Thyroid gland (tissue), 4 donors: ENCODE measurements at regions not wholly inside any gene's neighbourhood (a gene's known extent, or its start where the extent isn't known, plus 50 kb on each side); places are given as distances from the start of the nearest gene placed in this dataset.
"Not testable (repeated sequence)": the region's sequence is repeated elsewhere in the genome, so short reads cannot be mapped to it uniquely, and the experiment has no call there.

ENCODE experiments used
- POLR2A ChIP-seq, 2 donors: fragments of 450-650 bp; IDR thresholded peaks; one replicate each; pipeline ENCODE4 v1.6.1; 2017; ENCODE audit warnings: antibody characterized with exemption in 2 of 2, mild to moderate bottlenecking in 2 of 2, moderate library complexity in 1 of 2
- TF ChIP-seq, protein P1 (sequence below), 6 experiments: fragments of 200-600 bp in 3 of 6; fragments of 450-650 bp in 3 of 6; sonication (generic) in 3 of 6; IDR thresholded peaks; one replicate each; pipeline ENCODE4 v1.5.1; 2016 to 2019; ENCODE audit warnings: antibody characterized with exemption in 6 of 6, mild to moderate bottlenecking in 2 of 6, inconsistent platforms in 1 of 6, moderate library complexity in 1 of 6

DNA sequence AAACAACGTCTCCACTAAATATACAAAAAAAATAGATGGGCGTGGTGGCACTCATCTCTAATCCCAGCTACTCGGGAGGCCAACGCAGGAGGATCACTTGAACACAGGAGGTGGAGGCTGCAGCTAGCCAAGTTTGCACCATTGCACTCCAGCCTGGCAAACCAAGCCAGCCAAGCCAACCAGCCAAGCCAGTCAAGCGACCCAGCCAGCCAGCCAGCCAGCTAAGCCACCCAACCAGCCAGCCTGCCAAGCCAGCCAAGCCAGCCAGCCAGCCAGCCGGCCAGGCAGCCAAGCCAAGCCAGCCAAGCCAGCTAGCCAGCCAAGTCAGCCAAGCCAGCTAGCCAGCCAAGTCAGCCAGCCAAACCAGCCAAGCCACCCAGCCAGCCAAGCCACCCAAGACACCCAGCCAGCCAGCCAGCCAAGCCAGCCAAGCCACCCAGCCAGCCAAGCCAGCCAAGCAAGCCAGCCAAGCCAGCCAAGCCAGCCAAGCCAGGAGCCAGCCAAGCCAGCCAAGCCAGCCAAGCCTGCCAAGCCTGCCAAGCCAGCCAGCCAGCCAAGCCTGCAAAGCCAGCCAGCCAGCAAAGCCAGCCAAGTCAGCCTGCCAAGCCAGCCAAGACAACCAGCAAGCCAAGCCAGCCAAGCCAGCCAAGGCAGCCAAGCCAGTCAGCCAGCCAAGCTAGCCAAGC, 342.2 kb upstream of the PLGLB2 start:
- TF ChIP-seq, protein P1, sequence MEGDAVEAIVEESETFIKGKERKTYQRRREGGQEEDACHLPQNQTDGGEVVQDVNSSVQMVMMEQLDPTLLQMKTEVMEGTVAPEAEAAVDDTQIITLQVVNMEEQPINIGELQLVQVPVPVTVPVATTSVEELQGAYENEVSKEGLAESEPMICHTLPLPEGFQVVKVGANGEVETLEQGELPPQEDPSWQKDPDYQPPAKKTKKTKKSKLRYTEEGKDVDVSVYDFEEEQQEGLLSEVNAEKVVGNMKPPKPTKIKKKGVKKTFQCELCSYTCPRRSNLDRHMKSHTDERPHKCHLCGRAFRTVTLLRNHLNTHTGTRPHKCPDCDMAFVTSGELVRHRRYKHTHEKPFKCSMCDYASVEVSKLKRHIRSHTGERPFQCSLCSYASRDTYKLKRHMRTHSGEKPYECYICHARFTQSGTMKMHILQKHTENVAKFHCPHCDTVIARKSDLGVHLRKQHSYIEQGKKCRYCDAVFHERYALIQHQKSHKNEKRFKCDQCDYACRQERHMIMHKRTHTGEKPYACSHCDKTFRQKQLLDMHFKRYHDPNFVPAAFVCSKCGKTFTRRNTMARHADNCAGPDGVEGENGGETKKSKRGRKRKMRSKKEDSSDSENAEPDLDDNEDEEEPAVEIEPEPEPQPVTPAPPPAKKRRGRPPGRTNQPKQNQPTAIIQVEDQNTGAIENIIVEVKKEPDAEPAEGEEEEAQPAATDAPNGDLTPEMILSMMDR (IDR thresholded peaks at IDR 0.05), result not testable (repeated sequence)
- not testable (repeated sequence) for TF ChIP-seq POLR2A (IDR thresholded peaks at IDR 0.05)
